ENCODE measurements at regions not wholly inside any gene's neighbourhood (a gene's known extent, or its start where the extent isn't known, plus 50 kb on each side); places are given as distances from the start of the nearest gene placed in this dataset.
"Not testable (repeated sequence)": the region's sequence is repeated elsewhere in the genome, so short reads cannot be mapped to it uniquely, and the experiment has no call there.

GRCh38 chr6:15897063-15897876 lies 231.6 kb upstream of the MYLIP start:
- DNase-seq: peak in 1 of 2 experiments; percentile 8

GRCh38 chr6:15894973-15895725 lies 232.3 kb upstream of the DTNBP1 start:
- DNase-seq: no peak

- DNase-seq: peak; percentile 54 to 67
Observed at GRCh38 chr6:15893556-15894253, 230.9 kb upstream of the DTNBP1 start.

DNA sequence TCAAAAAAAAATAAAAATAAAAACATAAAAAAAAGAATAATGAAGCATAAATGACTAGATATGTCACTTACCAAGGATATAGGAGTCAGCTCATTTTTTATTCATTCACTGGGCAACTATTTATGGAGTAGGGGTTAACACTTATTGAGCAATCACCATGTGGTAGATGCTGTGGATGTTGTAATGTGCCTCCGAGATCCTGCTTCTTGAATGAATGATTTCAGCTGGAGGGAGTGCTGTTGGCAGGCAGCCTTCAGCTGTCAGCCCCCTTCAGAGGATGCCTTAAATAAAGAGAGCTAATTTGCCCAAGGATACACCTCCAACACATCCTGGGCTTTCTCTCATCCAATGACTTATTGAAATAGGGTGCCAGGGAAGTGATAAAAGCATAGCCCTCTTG lies 229.5 kb upstream of the DTNBP1 start:
- DNase-seq: peak; percentile 91 to 93

DNA sequence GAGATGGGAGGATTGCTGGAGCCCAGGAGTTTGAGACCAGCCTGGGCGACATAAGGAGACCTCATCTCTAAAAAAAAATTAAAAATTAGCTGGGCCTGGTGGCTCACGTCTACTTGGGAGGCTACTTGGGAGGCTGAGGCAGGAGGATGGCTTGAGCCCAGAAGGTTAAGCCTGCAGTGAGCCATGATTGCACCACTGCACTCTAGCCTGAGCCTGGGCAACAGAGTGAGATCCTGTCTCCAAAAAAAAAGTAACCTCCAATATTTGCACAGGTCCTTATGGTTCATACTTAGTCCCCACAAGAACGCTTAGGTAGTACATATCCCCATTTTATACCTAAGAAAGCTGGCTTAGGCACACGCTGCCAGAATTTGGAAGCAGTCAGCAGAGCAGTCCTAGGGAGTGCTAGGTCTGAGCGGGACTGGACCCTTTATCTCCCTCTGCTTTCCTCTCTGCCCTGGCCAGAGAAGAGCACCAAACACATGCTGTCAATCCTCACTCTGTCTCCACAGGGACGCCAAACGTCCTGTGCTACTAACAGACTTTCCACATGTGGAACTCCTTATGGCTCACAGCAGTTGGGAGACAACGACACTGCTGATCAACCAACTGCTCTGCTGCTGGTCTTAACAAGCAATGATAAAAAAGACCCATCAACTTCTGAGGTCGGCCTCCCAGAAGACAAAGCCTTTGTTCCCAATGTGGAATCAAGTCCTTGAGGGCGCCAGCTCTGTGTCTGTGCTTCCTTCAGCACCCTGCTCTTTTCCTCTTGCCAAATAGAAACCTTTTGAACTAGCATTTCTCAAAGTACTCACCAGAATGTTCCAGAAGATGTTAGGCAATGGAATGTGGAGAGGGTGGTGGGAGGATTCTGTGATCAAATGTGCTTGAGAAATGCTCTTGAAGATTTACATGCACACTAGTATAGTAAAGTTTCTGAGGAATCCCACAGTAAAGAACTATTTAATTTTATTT lies 226.3 kb upstream of the DTNBP1 start:
- no peak for DNase-seq

DNA sequence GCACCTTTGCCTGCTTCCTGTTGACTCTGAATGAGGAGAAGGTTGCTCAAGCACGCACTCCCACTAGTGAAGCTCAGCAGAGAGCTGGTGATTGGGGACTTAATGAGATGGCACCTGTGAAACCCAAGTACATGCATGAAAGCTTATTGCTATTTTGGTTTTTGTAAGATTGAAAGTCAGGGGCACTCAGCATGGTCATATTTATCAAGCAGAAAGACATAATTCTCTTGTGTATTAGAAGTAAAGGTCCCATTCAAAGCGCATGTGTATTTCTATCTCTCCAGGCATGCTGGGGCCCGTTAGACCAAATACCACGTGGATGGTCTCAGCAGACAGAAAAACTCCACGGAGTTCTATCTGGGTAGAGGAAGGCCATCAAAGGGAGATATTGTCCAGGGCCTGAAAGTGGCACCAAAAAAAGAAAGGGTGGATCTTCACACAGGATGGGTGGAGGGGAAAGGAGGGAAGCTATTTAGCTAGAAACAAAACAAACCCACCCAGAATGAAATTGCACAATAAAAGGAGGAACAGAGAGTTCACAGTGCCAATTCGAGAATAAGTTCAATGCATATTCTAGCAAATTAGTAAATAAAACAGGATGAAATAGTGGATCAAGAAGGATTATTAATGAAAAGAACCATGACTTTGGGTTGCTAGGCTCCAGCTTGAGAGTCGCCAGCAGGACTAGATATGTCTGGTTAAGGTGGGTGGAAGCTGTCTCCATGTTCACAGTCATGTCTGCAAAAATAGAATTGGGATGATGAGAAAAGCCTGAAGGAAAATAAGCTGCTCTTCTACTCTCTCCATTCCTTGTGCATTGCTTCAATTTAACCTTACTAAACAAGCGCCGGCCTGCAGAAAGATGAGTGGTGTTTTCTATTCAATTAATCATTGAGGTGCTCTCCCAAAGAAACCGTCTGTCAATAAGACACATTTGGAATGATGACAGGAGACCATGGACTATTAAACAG lies 224.9 kb upstream of the DTNBP1 start:
- no peak for DNase-seq

GRCh38 chr6:15885624-15886023 lies 222.8 kb upstream of the DTNBP1 start:
- DNase-seq: no peak

GRCh38 chr6:15883593-15883992 lies 220.8 kb upstream of the DTNBP1 start:
- DNase-seq: not testable (repeated sequence)

- DNase-seq: no peak
Observed at GRCh38 chr6:15882915-15883314, 220.1 kb upstream of the DTNBP1 start.

GRCh38 chr6:15882345-15882744 lies 219.5 kb upstream of the DTNBP1 start:
- no peak for DNase-seq

GRCh38 chr6:15881150-15881549 lies 218.3 kb upstream of the DTNBP1 start:
- peak; percentile 75 to 88 for DNase-seq

DNA sequence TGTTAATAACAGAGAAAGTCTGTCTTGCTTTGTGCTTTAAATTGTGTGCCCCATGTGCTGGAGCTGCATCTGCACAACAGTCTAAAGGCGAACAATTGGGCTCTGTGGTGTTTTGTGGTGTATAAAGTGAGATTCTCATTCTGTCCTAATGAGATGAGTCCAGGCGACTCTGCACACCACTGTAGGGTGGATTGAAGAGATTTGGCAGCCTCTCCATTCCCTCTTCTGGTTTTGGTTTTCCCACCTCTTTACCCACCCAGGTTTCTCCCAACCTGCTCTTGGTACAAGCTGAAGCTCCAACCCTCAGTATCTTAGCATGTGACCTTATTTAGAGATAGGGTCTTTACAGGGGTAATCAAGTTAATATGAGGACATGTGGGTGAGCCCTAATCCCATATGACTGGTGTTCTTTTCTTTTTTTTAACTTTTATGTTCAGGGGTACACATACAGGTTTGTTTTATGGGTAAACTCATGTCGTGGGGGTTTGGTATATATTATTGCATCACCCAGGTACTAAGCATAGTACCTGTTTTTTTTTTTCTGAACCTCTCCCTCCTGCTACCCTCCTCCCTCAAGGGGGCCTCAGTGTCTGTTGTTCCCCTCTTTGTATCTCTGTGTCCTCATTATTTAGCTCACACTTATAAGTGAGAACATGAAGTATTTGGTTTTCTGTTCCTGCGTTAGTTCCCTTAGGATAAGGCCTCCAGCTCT lies 217.6 kb upstream of the DTNBP1 start:
- DNase-seq: no peak

DNA sequence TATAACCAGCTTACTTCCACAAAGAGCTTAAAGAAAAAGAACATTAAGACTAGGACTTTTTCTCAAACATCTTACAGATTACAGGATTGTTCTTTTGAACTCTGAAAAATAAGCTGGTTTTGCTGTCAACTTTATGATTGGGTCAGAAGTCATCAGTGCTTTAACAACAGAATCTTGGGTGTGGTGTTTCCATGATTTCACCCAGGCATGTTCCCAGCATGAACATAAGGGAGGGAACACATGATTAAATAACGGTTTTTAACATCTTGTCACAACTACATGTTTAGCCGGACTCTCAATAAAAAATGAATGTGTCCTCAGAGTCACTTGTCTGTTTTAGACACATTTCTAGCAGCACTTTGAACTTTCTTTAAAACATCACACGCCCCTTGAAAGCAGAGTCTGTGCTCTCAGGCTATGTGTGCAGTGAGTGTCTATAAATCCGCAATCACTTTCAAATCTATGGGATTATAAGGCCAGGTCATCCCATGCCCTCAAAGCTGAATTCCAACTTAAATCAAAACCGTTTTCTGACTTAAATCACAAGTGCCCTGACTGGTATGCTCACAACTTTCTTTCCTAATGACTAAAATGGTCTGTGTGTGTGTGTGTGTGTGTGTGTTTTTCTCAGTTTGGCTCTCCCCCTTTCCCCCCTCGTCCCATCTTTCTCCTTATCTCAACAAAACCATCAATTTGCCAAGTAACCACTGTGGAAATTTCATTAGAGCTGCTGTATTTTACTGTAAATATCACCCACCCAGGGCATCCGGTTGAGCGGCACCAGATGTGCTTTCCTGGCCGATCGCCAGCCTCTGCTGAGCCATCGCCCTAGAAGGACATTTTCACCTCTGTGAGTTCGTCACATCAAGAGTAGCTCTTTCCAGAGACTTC lies 216.8 kb upstream of the DTNBP1 start:
- DNase-seq: peak in 1 of 2 experiments; percentile 17

DNA sequence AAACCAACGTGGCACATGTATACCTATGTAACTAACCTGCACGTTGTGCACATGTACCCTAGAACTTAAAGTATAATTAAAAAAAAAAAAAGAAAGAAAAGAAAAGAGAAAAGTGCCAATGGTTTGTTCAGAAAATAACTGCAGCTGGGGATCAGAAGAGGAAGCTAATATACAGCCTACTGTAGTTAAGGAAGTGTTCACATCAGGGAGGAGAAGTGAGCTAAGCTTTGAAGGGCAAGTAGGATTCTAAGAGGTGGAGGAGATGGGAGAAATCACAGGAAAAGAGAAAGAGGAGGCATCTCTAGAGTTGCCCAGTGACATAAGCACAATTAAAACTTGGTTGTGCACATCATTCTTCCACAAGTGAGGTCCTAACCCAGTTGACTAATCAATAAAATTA lies 214.4 kb upstream of the DTNBP1 start:
- peak; percentile 32 to 35 for DNase-seq

DNA sequence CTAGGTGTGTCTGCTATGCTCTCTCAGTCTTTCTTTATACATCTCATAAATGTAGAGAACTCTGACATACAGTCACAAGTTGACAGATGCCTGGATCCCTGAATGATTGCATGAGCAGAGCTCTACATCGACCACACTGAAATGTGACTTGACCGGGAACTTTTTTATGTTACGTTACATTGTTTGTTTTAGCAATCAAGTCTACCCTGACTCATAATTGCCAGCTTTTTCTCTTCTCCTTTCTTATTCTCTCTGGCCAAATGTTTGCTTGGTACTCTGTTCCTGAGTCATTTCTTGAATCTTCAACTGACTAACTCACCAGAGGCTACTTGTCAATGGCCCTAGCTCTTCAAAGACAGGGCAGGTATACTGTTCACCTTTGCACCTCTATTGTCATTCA lies 213.6 kb upstream of the DTNBP1 start:
- no peak for DNase-seq

- no peak for DNase-seq
Observed at GRCh38 chr6:15875797-15876196, 213.0 kb upstream of the DTNBP1 start.

DNA sequence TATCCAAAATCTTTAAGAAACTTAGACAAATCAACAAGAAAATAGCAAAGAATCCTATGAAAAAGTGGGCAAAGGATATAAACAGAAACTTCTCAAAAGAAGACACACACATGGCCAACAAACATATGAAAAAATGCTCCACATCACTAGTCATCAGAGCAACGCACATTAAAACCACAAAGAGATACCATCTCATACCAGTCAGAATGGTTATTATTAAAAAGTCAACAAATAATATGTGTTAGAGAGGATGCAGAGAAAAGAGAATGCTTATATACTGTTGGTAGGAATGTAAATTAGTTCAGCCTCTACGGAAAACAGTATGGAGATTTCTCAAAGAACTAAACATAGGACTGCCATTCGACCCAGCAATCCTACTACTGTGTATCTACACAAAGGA lies 212.0 kb upstream of the DTNBP1 start:
- DNase-seq: no peak

DNA sequence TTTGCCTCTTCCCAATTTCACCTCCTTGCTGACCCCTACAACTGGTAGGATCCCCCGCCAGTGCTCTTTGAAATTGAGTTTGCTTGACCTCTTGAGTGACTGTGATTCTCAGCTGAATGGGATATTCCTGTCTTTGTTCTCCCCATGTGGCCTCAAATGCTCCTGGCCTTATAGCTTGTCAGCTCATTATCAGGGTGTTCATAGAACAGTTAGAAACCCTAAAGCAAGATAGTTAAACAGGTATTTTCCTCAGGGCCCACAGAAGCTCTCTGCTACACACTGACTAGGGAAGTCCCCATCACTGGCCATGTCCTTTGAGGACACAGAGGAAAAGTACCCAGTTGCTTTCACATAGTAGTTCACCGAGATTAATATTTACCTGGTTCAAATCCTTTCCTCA lies 211.5 kb upstream of the DTNBP1 start:
- no peak for DNase-seq
